ENCODE measurements at regions not wholly inside any gene's neighbourhood (a gene's known extent, or its start where the extent isn't known, plus 50 kb on each side); places are given as distances from the start of the nearest gene placed in this dataset.

DNA sequence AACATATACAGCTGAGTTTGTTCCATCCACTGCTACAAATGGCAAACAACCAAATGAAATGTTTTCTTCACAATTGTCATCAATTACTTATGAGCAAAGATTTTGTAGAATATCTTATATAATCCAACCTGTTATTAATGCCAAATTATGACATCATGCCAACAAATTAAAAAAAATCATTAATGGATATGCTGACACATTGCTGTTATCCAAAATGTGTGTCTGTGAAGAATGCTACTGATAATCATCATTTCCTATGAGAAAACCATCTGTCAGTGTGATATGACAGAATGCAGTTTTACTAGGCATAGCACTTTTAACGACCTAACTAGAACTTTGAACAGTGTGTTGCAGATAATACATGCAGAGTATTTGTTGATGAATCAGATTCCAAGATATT lies 556.5 kb upstream of the KCNMB2 start:
- in situ Hi-C loops (cut with MboI; ENCODE audit: low pct_unique_long_range_greater_than_20kb, low sequenced_read_pairs, unreplicated experiment): no loop called here
- DNase-seq (ENCODE audit: low spot score): no peak
- TF ChIP-seq, protein P1, sequence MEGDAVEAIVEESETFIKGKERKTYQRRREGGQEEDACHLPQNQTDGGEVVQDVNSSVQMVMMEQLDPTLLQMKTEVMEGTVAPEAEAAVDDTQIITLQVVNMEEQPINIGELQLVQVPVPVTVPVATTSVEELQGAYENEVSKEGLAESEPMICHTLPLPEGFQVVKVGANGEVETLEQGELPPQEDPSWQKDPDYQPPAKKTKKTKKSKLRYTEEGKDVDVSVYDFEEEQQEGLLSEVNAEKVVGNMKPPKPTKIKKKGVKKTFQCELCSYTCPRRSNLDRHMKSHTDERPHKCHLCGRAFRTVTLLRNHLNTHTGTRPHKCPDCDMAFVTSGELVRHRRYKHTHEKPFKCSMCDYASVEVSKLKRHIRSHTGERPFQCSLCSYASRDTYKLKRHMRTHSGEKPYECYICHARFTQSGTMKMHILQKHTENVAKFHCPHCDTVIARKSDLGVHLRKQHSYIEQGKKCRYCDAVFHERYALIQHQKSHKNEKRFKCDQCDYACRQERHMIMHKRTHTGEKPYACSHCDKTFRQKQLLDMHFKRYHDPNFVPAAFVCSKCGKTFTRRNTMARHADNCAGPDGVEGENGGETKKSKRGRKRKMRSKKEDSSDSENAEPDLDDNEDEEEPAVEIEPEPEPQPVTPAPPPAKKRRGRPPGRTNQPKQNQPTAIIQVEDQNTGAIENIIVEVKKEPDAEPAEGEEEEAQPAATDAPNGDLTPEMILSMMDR (IDR thresholded peaks at IDR 0.05; ENCODE audit: extremely low read depth, insufficient read depth, missing control alignments): no peak

GRCh38 chr3:177981576-177981975 lies 554.7 kb upstream of the KCNMB2 start:
- in situ Hi-C loops (cut with MboI; ENCODE audit: low pct_unique_long_range_greater_than_20kb, low sequenced_read_pairs, unreplicated experiment): no loop called here
- TF ChIP-seq, protein P1 (IDR thresholded peaks at IDR 0.05; ENCODE audit: extremely low read depth, insufficient read depth, missing control alignments): no peak
- DNase-seq (ENCODE audit: low spot score): no peak

GRCh38 chr3:177982034-177982433 lies 554.2 kb upstream of the KCNMB2 start:
- no peak for DNase-seq (ENCODE audit: low spot score)
- in situ Hi-C loops (cut with MboI; ENCODE audit: low pct_unique_long_range_greater_than_20kb, low sequenced_read_pairs, unreplicated experiment): no loop called here
- TF ChIP-seq, protein P1 (IDR thresholded peaks at IDR 0.05; ENCODE audit: extremely low read depth, insufficient read depth, missing control alignments): no peak

GRCh38 chr3:177983320-177983719 lies 552.9 kb upstream of the KCNMB2 start:
- TF ChIP-seq, protein P1 (IDR thresholded peaks at IDR 0.05; ENCODE audit: extremely low read depth, insufficient read depth, missing control alignments): no peak
- DNase-seq (ENCODE audit: low spot score): no peak
- in situ Hi-C loops (cut with MboI; ENCODE audit: low pct_unique_long_range_greater_than_20kb, low sequenced_read_pairs, unreplicated experiment): no loop called here

DNA sequence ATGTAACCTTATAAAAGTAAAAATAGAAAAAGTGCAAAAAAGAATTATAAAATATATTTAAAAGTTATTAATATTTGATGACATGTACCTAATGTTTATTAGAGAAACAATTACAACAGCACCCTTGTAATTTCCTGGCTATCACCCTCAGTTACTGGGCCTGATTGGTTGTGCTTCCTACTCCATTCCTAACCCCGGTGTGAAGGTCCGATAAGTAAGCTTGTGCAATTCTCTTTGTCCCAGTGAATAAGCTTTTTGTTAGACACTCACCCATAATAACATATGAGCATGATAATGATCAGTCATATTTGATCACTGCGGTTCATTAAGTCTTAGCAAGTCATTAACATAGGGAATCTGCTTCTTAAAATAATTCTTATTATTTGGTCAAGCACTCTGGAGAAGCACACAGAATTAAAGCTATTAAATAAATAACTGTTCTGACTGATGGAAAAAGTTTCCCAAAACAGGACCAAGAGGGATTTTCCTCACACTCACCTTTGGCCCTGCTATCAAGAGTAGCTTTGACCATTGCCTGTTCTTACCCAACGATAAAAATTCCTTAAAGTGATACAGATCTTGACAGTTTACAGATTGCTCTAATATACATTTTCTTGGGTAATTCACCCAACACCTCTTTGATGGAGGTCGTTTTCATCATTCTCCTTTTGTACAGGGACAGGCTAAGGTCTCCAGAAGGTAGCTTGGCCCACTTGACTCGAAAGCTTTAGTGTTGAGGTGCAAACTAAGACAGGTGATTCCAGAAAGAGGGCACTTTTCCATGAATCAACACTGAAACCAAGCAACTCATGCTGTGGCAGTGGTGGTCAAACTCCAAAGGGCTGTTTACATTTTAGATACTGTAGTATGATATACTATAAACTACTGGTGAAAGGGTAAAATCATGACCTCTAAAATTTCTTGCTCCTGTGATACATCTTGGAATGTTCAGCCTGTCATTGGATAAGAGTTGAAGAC lies 543.0 kb upstream of the KCNMB2 start:
- in situ Hi-C loops (cut with MboI; ENCODE audit: low pct_unique_long_range_greater_than_20kb, low sequenced_read_pairs, unreplicated experiment): no loop called here

DNA sequence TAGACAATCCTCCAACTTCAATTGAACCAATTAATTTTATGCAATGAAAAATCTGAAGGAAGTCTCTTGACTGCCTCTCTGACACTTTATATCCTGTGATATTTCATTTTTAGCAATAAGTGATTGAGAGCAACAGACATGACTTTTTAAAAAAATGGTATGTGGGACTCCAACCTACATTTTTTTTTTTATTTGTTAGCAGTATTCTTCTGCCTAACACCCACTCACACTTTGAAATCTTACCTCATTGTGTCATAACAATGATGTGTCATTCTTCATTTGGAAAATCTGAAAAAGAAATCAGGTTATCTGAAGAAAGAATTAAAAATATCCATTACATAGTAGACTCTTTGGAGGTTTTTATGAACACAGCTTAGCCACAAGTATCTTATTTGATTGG lies 541.3 kb upstream of the KCNMB2 start:
- TF ChIP-seq, protein P1 (IDR thresholded peaks at IDR 0.05; ENCODE audit: extremely low read depth, insufficient read depth, missing control alignments): no peak
- in situ Hi-C loops (cut with MboI; ENCODE audit: low pct_unique_long_range_greater_than_20kb, low sequenced_read_pairs, unreplicated experiment): no loop called here
- no peak for DNase-seq (ENCODE audit: low spot score)

More for the DNA sequence above, 543.0 kb upstream of the KCNMB2 start:
- TF ChIP-seq, protein P1 (IDR thresholded peaks at IDR 0.05; ENCODE audit: extremely low read depth, insufficient read depth, missing control alignments): no peak
- DNase-seq (ENCODE audit: low spot score): no peak
